Transverse colon (tissue), 3 donors: ENCODE measurements at regions not wholly inside any gene's neighbourhood (a gene's known extent, or its start where the extent isn't known, plus 50 kb on each side); places are given as distances from the start of the nearest gene placed in this dataset.

ENCODE experiments used
- CTCF ChIP-seq, 5 experiments: fragments of 200-600 bp in 3 of 5; fragments of 450-650 bp in 2 of 5; sonication (generic) in 3 of 5; IDR thresholded peaks; 1 replicate in 2 of 5; 2 replicates in 3 of 5; pipeline ENCODE4 v1.5.1; 2016 to 2017; ENCODE audit warnings: antibody characterized with exemption in 5 of 5, inconsistent platforms in 3 of 5, mild to moderate bottlenecking in 2 of 5, moderate library complexity in 1 of 5
- EP300 ChIP-seq: sonication (generic); formaldehyde crosslinking; IDR thresholded peaks from one replicate; pipeline ENCODE4 v1.6.1; 2017; ENCODE audit warnings: antibody characterized with exemption, low read depth
- POLR2A ChIP-seq: fragments of 450-650 bp; IDR thresholded peaks from one replicate; pipeline ENCODE4 v1.6.1; 2016; ENCODE audit warnings: antibody characterized with exemption, mild to moderate bottlenecking, moderate library complexity

- TF ChIP-seq POLR2A (no peak), CTCF (IDR thresholded peaks at IDR 0.05) (no peak), EP300 (no peak)
Measured at GRCh38 chr18:79586436-79587225, 93.0 kb upstream of the CTDP1 start.
